Prostate gland (tissue), 2 donors: ENCODE measurements at regions not wholly inside any gene's neighbourhood (a gene's known extent, or its start where the extent isn't known, plus 50 kb on each side); places are given as distances from the start of the nearest gene placed in this dataset.

Experiments
- DNase-seq: peaks from one replicate; pipeline ENCODE4 v3.0.0-alpha.2; 2019; ENCODE audit warnings: low spot score
- H3K27ac ChIP-seq, 2 donors: fragments of 200-600 bp; sonication (generic); 2 replicates each; pipeline ENCODE4 v1.5.1; 2017 to 2019
- H3K27me3 ChIP-seq: fragments of 200-600 bp; sonication (generic); replicated peaks from 2 replicates; pipeline ENCODE4 v1.5.1; 2019; ENCODE audit not compliant: insufficient read depth
- H3K36me3 ChIP-seq, 2 donors: fragments of 200-600 bp; sonication (generic); 1 replicate in 1 of 2; 2 replicates in 1 of 2; pipeline versions ENCODE4 v1.5.1 to v1.8.1; 2017 to 2019
- H3K4me1 ChIP-seq: fragments of 200-600 bp; sonication (generic); replicated peaks from 2 replicates; pipeline ENCODE4 v1.5.1; 2019
- H3K4me3 ChIP-seq, 2 donors: fragments of 200-600 bp; sonication (generic); 2 replicates each; pipeline ENCODE4 v1.5.1; 2017 to 2019
- H3K9me3 ChIP-seq: fragments of 200-600 bp; sonication (generic); 2 replicates; pipeline ENCODE4 v1.5.1; 2017
- CTCF ChIP-seq, 4 experiments: fragments of 200-600 bp in 2 of 4; fragments of 450-650 bp in 2 of 4; sonication (generic) in 2 of 4; IDR thresholded peaks; 1 replicate in 3 of 4; 2 replicates in 1 of 4; pipeline ENCODE4 v1.5.1; 2016 to 2019; ENCODE audit warnings: antibody characterized with exemption in 4 of 4, mild to moderate bottlenecking in 2 of 4, moderate library complexity in 2 of 4
- POLR2A ChIP-seq: fragments of 450-650 bp; IDR thresholded peaks from one replicate; pipeline ENCODE4 v1.6.1; 2016; ENCODE audit warnings: antibody characterized with exemption, mild to moderate bottlenecking
- POLR2AphosphoS5 ChIP-seq: sonication (generic); formaldehyde crosslinking; IDR thresholded peaks from one replicate; pipeline ENCODE4 v1.6.1; 2017; ENCODE audit warnings: antibody characterized with exemption
- WGBS: methylation state at CpG from one replicate; pipeline ENCODE4 v1.1.5; 2018; 5-methylcytosine and 5-hydroxymethylcytosine counted together
- intact Hi-C: fragments of 100-400 bp; cut with DNase I; formaldehyde crosslinking; loops from one replicate; pipeline ENCODE4 v1.14.2; 2022

- no peaks in the 10 kb centered on the region for H3K9me3 ChIP-seq
- H3K27ac ChIP-seq = no peak overlapping the region
- no peaks in the 10 kb centered on the region for H3K36me3 ChIP-seq
- TF ChIP-seq POLR2A (no peak), POLR2AphosphoS5 (no peak), CTCF (IDR thresholded peaks at IDR 0.05) (no peak)
- H3K27me3 ChIP-seq = peaks cover 6% of the 10 kb centered on the region
- WGBS = 31% methylated on average over 11 of the region's 11 CpGs
- no peak for DNase-seq
- no peaks in the 10 kb centered on the region for H3K4me1 ChIP-seq
- intact Hi-C loops = no loop called here
- H3K4me3 ChIP-seq = no peak overlapping the region
These were observed 317.3 kb downstream of the FOXL1 start for GRCh38 chr16:86895606-86896005.

- intact Hi-C loops = no loop called here
- H3K27me3 ChIP-seq = peaks cover 6% of the 10 kb centered on the region
- no peak for DNase-seq
- no peaks in the 10 kb centered on the region for H3K9me3 ChIP-seq
- H3K27ac ChIP-seq = no peak overlapping the region
- 86% methylated on average over 9 of the region's 9 CpGs for WGBS
- H3K4me1 ChIP-seq = no peaks in the 10 kb centered on the region
- H3K4me3 ChIP-seq = no peak overlapping the region
- no peak for TF ChIP-seq POLR2AphosphoS5
- TF ChIP-seq CTCF (IDR thresholded peaks at IDR 0.05) = no peak
- TF ChIP-seq POLR2A = no peak
- no peaks in the 10 kb centered on the region for H3K36me3 ChIP-seq
These were observed 318.6 kb downstream of the FOXL1 start for GRCh38 chr16:86896976-86897375.

GRCh38 chr16:86897486-86897885, 319.1 kb downstream of the FOXL1 start:
- Histone ChIP-seq H3K4me1 (no peaks in the 10 kb centered on the region), H3K4me3 (no peak overlapping the region), H3K9me3 (no peaks in the 10 kb centered on the region), H3K27ac (no peak overlapping the region), H3K36me3 (no peaks in the 10 kb centered on the region), H3K27me3 (peaks cover 6% of the 10 kb centered on the region)
- DNase-seq = no peak
- TF ChIP-seq CTCF (IDR thresholded peaks at IDR 0.05) (no peak), POLR2A (no peak)
- intact Hi-C loops = no loop called here
- 95% methylated on average over 11 of the region's 11 CpGs for WGBS

GRCh38 chr16:86898386-86898785, 320.0 kb downstream of the FOXL1 start:
- TF ChIP-seq POLR2A (no peak), POLR2AphosphoS5 (no peak), CTCF (IDR thresholded peaks at IDR 0.05) (no peak)
- DNase-seq = no peak
- WGBS = 91% methylated on average over 5 of the region's 5 CpGs
- intact Hi-C loops = no loop called here
- peaks cover 6% of the 10 kb centered on the region for H3K27me3 ChIP-seq
- no peak overlapping the region for H3K4me3 ChIP-seq
- H3K27ac ChIP-seq = no peak overlapping the region
- H3K9me3 ChIP-seq = no peaks in the 10 kb centered on the region
- no peaks in the 10 kb centered on the region for H3K36me3 ChIP-seq
- no peaks in the 10 kb centered on the region for H3K4me1 ChIP-seq

DNA sequence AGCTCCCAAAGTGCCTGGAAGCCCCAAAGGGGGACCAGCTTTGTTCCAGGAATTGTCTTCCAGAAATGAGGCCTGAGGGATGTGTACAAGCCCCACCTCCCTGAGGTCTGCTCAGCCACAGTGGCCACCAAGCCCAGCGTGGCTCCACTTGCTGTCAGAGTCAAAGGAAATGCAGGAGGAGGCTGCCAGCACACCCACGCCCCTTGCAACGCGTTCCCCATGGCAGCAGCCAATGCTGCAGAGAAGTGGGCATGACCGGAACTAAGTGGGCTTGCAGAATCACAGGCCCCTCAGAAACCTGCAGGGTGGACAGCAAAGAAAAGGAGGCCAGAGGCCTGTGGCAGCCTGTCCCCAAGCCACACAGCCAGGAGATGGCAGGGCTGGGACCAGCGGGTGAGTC, 320.8 kb downstream of the FOXL1 start:
- H3K36me3 ChIP-seq = no peaks in the 10 kb centered on the region
- H3K27me3 ChIP-seq = peaks cover 6% of the 10 kb centered on the region
- no peak overlapping the region for H3K4me3 ChIP-seq
- TF ChIP-seq CTCF (IDR thresholded peaks at IDR 0.05) (no peak), POLR2A (no peak), POLR2AphosphoS5 (no peak)
- no peak overlapping the region for H3K27ac ChIP-seq
- WGBS = 85% methylated on average over 6 of the region's 6 CpGs
- intact Hi-C loops = no loop called here
- no peaks in the 10 kb centered on the region for H3K9me3 ChIP-seq
- no peaks in the 10 kb centered on the region for H3K4me1 ChIP-seq
- DNase-seq = no peak
